ENCODE measurements at regions not wholly inside any gene's neighbourhood (a gene's known extent, or its start where the extent isn't known, plus 50 kb on each side); places are given as distances from the start of the nearest gene placed in this dataset.

- 42 to 53% methylated on average over 5 of the region's 5 CpGs for WGBS, 2 donors
- no peak for TF ChIP-seq CTCF (IDR thresholded peaks at IDR 0.05)
- TF ChIP-seq POLR2A (IDR thresholded peaks at IDR 0.05): no peak
Observed at GRCh38 chr10:63887600-63888370, 366.6 kb downstream of the REEP3 start.

GRCh38 chr10:63889803-63890202, 368.6 kb downstream of the REEP3 start:
- no peak for ATAC-seq
- 64 to 72% methylated on average over 4 of the region's 4 CpGs for WGBS, 2 donors
- no peak for TF ChIP-seq CTCF (IDR thresholded peaks at IDR 0.05)
- TF ChIP-seq POLR2A (IDR thresholded peaks at IDR 0.05): no peak
- Histone ChIP-seq H3K36me3 (replicated peaks in 1 of 2; ENCODE audit: insufficient read depth in 1 of 2, low read depth in 2 of 2) (no peaks in the 10 kb centered on the region), H3K27ac (no peak overlapping the region), H3K9me3 (no peaks in the 10 kb centered on the region), H3K27me3 (no peaks in the 10 kb centered on the region), H3K4me1 (peaks cover 16% of the 10 kb centered on the region), H3K4me3 (no peak overlapping the region)
- intact Hi-C loops (cut with DNase I): no loop called here
- DNase-seq: no peak

More at GRCh38 chr10:63887600-63888370, 366.6 kb downstream of the REEP3 start:
- ATAC-seq (peak; percentile 58), DNase-seq (no peak)
- Histone ChIP-seq H3K27me3 (no peaks in the 10 kb centered on the region), H3K4me1 (peaks cover 16% of the 10 kb centered on the region), H3K9me3 (no peaks in the 10 kb centered on the region), H3K27ac (peak overlapping the region in 1 of 4 donors; percentile 41), H3K36me3 (replicated peaks in 1 of 2; ENCODE audit: insufficient read depth in 1 of 2, low read depth in 2 of 2) (no peaks in the 10 kb centered on the region), H3K4me3 (no peak overlapping the region)
- intact Hi-C loops (cut with DNase I): no loop called here

GRCh38 chr10:63896992-63897391, 375.8 kb downstream of the REEP3 start:
- ATAC-seq: no peak
- no peaks in the 10 kb centered on the region for H3K27me3 ChIP-seq
- no peaks in the 10 kb centered on the region for H3K9me3 ChIP-seq
- 81 to 83% methylated on average over 5 of the region's 5 CpGs for WGBS, 2 donors
- H3K36me3 ChIP-seq (replicated peaks in 1 of 2; ENCODE audit: insufficient read depth in 1 of 2, low read depth in 2 of 2): no peaks in the 10 kb centered on the region
- no peak for TF ChIP-seq CTCF (IDR thresholded peaks at IDR 0.05)
- no peak overlapping the region for H3K27ac ChIP-seq
- intact Hi-C loops (cut with DNase I): no loop called here
- no peaks in the 10 kb centered on the region for H3K4me1 ChIP-seq
- DNase-seq: no peak
- H3K4me3 ChIP-seq: no peak overlapping the region

GRCh38 chr10:63899673-63900300, 378.6 kb downstream of the REEP3 start:
- H3K27ac ChIP-seq: no peak overlapping the region
- no peaks in the 10 kb centered on the region for H3K36me3 ChIP-seq (replicated peaks in 1 of 2; ENCODE audit: insufficient read depth in 1 of 2, low read depth in 2 of 2)
- intact Hi-C loops (cut with DNase I): no loop called here
- TF ChIP-seq POLR2A (IDR thresholded peaks at IDR 0.05): no peak
- no peak for TF ChIP-seq CTCF (IDR thresholded peaks at IDR 0.05)
- DNase-seq (no peak), ATAC-seq (no peak)
- H3K27me3 ChIP-seq: no peaks in the 10 kb centered on the region
- H3K9me3 ChIP-seq: no peaks in the 10 kb centered on the region
- no peak overlapping the region for H3K4me3 ChIP-seq
- H3K4me1 ChIP-seq: no peaks in the 10 kb centered on the region
- 84 to 86% methylated on average over 3 of the region's 3 CpGs for WGBS, 2 donors

Measured in body of pancreas (tissue), 4 donors.